Nephron (organoid): ENCODE measurements at regions not wholly inside any gene's neighbourhood (a gene's known extent, or its start where the extent isn't known, plus 50 kb on each side); places are given as distances from the start of the nearest gene placed in this dataset.

Source experiments
- H3K27ac Mint-ChIP-seq, 3 experiments: 2 replicates each; pipeline ENCODE4 v1.8.0; 2020; ENCODE audit warnings: mixed read lengths in 3 of 3, mild to moderate bottlenecking in 2 of 3, moderate library complexity in 1 of 3
- H3K27me3 Mint-ChIP-seq: 2 replicates; pipeline ENCODE4 v1.8.0; 2021; ENCODE audit warnings: low read depth, mild to moderate bottlenecking, moderate library complexity, mixed read lengths
- H3K36me3 Mint-ChIP-seq: 2 replicates; pipeline ENCODE4 v1.8.0; 2020; ENCODE audit warnings: low read depth, mixed read lengths
- H3K4me1 Mint-ChIP-seq: 2 replicates; pipeline ENCODE4 v1.8.0; 2020; ENCODE audit warnings: mixed read lengths
- H3K4me3 Mint-ChIP-seq, 3 experiments: 2 replicates each; pipeline ENCODE4 v1.8.0; 2020; ENCODE audit warnings: mild to moderate bottlenecking in 3 of 3, mixed read lengths in 3 of 3, moderate library complexity in 2 of 3
- H3K9me3 Mint-ChIP-seq: 2 replicates; pipeline ENCODE4 v1.8.0; 2020; ENCODE audit warnings: mixed read lengths
- TF ChIP-seq, protein P1 (sequence below), 3 experiments: fragments of 200-600 bp; sonication (generic); IDR thresholded peaks; one replicate each; pipeline ENCODE4 v1.5.0; 2021; ENCODE audit warnings: antibody characterized with exemption in 3 of 3; ENCODE audit not compliant: unreplicated experiment in 3 of 3

DNA sequence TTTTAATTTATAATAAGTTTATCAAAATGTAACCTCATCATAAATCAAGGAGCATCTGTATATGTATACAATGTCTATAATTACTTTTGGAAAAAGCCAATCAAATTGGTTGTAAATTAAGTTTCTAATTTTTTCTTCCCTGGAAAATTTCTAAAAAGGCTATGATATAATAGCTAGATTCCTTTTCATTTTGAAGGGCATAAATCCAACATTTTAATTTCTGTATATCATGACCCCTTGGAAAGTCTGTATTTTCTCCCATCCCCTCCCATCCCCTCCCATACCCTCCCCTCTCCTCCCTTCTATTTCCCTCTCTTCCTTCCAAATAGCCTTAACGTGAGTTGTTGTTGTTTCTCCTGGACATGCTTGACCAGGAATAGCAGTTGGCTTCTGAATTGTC, 247.1 kb upstream of the FSTL5 start:
- Mint-ChIP-seq H3K36me3 (no peaks in the 10 kb centered on the region), H3K27me3 (no peaks in the 10 kb centered on the region), H3K27ac (no peak overlapping the region), H3K4me3 (no peak overlapping the region), H3K4me1 (no peaks in the 10 kb centered on the region), H3K9me3 (no peaks in the 10 kb centered on the region)
- TF ChIP-seq, protein P1, sequence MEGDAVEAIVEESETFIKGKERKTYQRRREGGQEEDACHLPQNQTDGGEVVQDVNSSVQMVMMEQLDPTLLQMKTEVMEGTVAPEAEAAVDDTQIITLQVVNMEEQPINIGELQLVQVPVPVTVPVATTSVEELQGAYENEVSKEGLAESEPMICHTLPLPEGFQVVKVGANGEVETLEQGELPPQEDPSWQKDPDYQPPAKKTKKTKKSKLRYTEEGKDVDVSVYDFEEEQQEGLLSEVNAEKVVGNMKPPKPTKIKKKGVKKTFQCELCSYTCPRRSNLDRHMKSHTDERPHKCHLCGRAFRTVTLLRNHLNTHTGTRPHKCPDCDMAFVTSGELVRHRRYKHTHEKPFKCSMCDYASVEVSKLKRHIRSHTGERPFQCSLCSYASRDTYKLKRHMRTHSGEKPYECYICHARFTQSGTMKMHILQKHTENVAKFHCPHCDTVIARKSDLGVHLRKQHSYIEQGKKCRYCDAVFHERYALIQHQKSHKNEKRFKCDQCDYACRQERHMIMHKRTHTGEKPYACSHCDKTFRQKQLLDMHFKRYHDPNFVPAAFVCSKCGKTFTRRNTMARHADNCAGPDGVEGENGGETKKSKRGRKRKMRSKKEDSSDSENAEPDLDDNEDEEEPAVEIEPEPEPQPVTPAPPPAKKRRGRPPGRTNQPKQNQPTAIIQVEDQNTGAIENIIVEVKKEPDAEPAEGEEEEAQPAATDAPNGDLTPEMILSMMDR (IDR thresholded peaks at IDR 0.05; ENCODE audit: unreplicated experiment in 3 of 3): no peak

DNA sequence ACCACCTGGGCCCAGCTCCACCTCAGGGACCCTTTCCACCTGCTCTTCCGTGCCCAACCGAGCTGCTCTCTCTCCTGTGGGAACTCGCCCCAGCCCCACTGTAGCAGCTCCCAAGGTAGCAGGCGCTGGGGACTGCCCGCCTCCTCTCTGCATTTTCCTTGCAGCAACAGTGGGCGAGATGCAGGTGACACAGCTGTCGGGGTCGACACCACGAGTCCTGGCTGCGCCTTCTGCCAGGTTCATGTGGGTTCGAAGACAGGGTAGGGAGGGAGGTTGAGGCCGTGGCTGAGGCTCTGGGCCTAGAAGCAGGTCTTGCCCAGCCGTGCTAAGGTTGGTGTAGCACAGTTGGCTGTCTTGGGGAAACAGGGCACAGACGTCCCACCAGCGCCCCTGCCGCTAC, 245.2 kb upstream of the FSTL5 start:
- Mint-ChIP-seq H3K36me3 (no peaks in the 10 kb centered on the region), H3K27ac (no peak overlapping the region), H3K9me3 (no peaks in the 10 kb centered on the region), H3K4me1 (no peaks in the 10 kb centered on the region), H3K4me3 (no peak overlapping the region), H3K27me3 (no peaks in the 10 kb centered on the region)
- TF ChIP-seq, protein P1 (IDR thresholded peaks at IDR 0.05; ENCODE audit: unreplicated experiment in 3 of 3): no peak

DNA sequence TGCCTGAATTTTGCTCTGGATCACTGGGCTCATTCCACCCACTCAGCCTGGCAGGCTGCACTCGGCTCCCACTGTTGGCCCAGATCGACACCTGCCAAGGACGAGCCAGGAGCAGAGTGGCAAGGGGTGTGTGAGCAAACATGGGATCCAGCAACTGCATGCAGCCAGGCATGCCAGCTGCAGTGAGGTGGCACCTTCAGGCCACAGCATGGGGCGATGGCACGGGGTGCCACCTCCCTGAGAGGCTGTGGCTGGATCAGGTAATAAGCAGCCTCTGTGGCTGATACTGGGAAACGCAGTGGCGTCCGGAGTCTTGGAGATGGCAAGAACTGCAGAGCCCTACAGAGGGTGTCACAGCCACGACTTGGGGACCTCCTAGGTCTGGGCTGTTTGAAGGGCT, 244.5 kb upstream of the FSTL5 start:
- Mint-ChIP-seq H3K9me3 (no peaks in the 10 kb centered on the region), H3K4me3 (no peak overlapping the region), H3K27me3 (no peaks in the 10 kb centered on the region), H3K36me3 (no peaks in the 10 kb centered on the region), H3K4me1 (no peaks in the 10 kb centered on the region), H3K27ac (no peak overlapping the region)
- TF ChIP-seq, protein P1 (IDR thresholded peaks at IDR 0.05; ENCODE audit: unreplicated experiment in 3 of 3): no peak

DNA sequence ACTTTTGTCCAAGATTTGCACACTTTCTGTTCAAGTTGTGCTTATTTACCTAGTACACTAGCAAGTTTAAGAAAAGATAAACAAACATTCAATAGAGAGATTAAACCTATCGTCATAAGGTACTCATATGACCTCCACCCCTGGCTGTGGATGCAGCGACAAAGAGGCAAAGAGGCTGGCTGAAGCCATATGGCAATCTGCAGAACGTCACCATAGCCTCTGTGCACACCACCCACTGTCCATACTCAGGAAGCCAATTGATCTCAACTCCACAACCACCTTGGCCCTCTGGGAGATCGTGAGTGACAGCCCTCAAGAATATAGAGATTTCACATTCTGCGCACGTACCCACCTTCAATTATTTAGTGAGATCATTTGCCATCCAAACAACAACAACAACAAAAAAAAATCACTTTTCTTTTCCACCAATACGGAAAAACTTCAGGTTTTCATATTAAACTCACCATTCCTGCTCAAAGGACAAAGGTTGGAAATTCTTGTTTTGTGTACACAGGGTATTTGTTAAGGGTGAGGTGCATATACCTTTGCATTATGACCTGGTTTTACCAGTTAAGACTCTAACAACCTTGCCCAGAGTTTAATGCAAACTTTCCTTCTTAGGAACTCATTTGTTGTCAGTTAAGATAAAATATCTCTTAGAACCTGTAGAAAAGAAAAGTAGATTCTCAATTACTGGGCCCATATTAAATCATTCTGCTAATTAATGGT, 243.0 kb upstream of the FSTL5 start:
- no peaks in the 10 kb centered on the region for H3K9me3 Mint-ChIP-seq
- H3K4me3 Mint-ChIP-seq: no peak overlapping the region
- H3K36me3 Mint-ChIP-seq: no peaks in the 10 kb centered on the region
- H3K4me1 Mint-ChIP-seq: no peaks in the 10 kb centered on the region
- TF ChIP-seq, protein P1 (IDR thresholded peaks at IDR 0.05; ENCODE audit: unreplicated experiment in 3 of 3): no peak
- no peak overlapping the region for H3K27ac Mint-ChIP-seq
- H3K27me3 Mint-ChIP-seq: no peaks in the 10 kb centered on the region

DNA sequence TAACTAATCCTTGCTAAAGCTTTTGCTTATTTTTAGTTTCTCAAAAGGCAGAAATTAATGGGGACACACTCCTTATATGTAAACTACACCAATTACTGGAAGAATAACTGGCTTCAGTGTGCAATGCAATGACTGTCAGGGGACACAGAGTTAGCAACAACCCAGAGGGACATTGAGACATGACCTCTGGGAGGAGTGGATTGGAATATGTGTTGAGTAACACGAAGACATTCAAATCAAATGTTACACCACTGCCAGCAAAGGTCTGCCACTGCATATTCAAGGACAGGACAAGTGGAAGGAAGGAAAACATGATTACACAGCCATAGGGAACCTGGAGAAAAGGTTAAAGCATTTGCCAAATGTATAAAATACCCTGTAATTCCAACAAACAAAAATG, 240.1 kb upstream of the FSTL5 start:
- Mint-ChIP-seq H3K4me1 (peaks cover 4% of the 10 kb centered on the region), H3K36me3 (no peaks in the 10 kb centered on the region), H3K4me3 (no peak overlapping the region), H3K27ac (no peak overlapping the region), H3K27me3 (no peaks in the 10 kb centered on the region), H3K9me3 (no peaks in the 10 kb centered on the region)
- TF ChIP-seq, protein P1 (IDR thresholded peaks at IDR 0.05; ENCODE audit: unreplicated experiment in 3 of 3): no peak

DNA sequence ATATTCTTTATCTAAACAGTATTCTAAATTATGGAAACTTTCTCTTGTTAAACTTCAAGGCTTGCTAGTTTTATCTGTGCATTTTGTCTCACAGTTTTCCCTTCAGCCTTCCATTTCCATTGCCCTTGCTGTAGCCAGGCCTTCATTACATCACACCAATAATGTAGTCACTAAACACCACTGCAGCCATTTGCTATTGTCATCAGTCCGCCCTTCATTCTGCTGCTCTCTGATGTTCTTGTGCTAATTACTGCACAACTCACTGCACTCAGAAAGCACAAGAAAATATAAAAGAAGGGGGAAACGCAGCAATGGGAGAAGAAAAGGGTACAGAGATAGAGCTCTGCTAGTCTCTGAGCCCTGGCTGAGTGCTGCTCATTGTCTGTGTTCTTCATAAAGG, 239.6 kb upstream of the FSTL5 start:
- no peak overlapping the region for H3K27ac Mint-ChIP-seq
- peaks cover 4% of the 10 kb centered on the region for H3K4me1 Mint-ChIP-seq
- no peaks in the 10 kb centered on the region for H3K9me3 Mint-ChIP-seq
- TF ChIP-seq, protein P1 (IDR thresholded peaks at IDR 0.05; ENCODE audit: unreplicated experiment in 3 of 3): no peak
- no peaks in the 10 kb centered on the region for H3K36me3 Mint-ChIP-seq
- H3K4me3 Mint-ChIP-seq: no peak overlapping the region
- H3K27me3 Mint-ChIP-seq: no peaks in the 10 kb centered on the region
